Endothelial cell of umbilical vein (primary cell): ENCODE measurements at regions not wholly inside any gene's neighbourhood (a gene's known extent, or its start where the extent isn't known, plus 50 kb on each side); places are given as distances from the start of the nearest gene placed in this dataset.

Source experiments
- BruUV-seq: library from RNA; stranded (reverse); fragments of 400-500 nt; replicated peaks from 2 replicates; lab custom pipeline; 2021; lab: Mats Ljungman, UMichigan
- CTCF ChIA-PET: fragments of 300-600, 350-600 bp; sonication (Branson Sonifier 250); formaldehyde crosslinking; loops from one replicate; lab custom pipeline; 2021; ENCODE audit warnings: antibody characterized with exemption, inconsistent platforms; lab: Charles Lee
- POLR2A ChIA-PET: fragments of 300-600, 350-600 bp; sonication (Branson Sonifier 250); formaldehyde crosslinking; loops from one replicate; lab custom pipeline; 2021; ENCODE audit warnings: antibody characterized with exemption, inconsistent platforms; lab: Charles Lee
- DNase-seq: peaks from one replicate; pipeline ENCODE4 v3.0.0-alpha.2; 2011; ENCODE audit warnings: low read depth, low spot score
- FAIRE-seq: peaks from 2 replicates; lab custom pipeline; 2011; peaks lifted over from hg19 to GRCh38; lab: Jason Lieb, UNC
- H2AFZ ChIP-seq: 2 replicates; pipeline ENCODE4 v1.6.0; 2012; ENCODE audit warnings: low read depth, low read length, control low read depth, inconsistent platforms
- H3K27ac ChIP-seq: 2 replicates; pipeline ENCODE4 v1.5.1; 2011; ENCODE audit warnings: low read depth, mild to moderate bottlenecking, control low read depth, low read length, moderate library complexity; ENCODE audit not compliant: insufficient read depth
- H3K27me3 ChIP-seq, 2 experiments: 2 replicates each; pipeline versions ENCODE4 v1.6.0 to v1.6.1; 2011; ENCODE audit warnings: low read length in 2 of 2, mixed read lengths in 1 of 2; ENCODE audit not compliant: control insufficient read depth in 2 of 2, insufficient read depth in 2 of 2
- H3K36me3 ChIP-seq, 2 experiments: 2 replicates in 1 of 2; 3 replicates in 1 of 2; pipeline ENCODE4 v1.5.1; 2011; ENCODE audit warnings: low read length in 2 of 2, mild to moderate bottlenecking in 1 of 2, moderate library complexity in 1 of 2; ENCODE audit not compliant: control insufficient read depth in 2 of 2, insufficient read depth in 2 of 2; ENCODE audit errors: extremely low read depth in 1 of 2
- H3K4me1 ChIP-seq: 3 replicates; pipeline ENCODE4 v1.5.1; 2011; ENCODE audit warnings: mild to moderate bottlenecking, low read length; ENCODE audit not compliant: control insufficient read depth, insufficient read depth; ENCODE audit errors: extremely low read depth
- H3K4me2 ChIP-seq: 2 replicates; pipeline ENCODE4 v1.6.1; 2011; ENCODE audit warnings: low read length, control low read depth, mixed read lengths; ENCODE audit not compliant: insufficient read depth
- H3K4me3 ChIP-seq, 3 experiments: fragments of 200-600 bp in 1 of 3; sonication (generic), shearing (Covaris generic) in 1 of 3; replicated peaks in 1 of 3; 2 replicates each; pipeline ENCODE4 v1.5.1; 2011 to 2016; ENCODE audit warnings: control low read depth in 3 of 3, low read length in 3 of 3, mild to moderate bottlenecking in 2 of 3, inconsistent platforms in 1 of 3, low read depth in 1 of 3, moderate library complexity in 1 of 3; ENCODE audit not compliant: insufficient read depth in 1 of 3
- H3K79me2 ChIP-seq: 2 replicates; pipeline ENCODE4 v1.6.0; 2012; ENCODE audit warnings: low read length, inconsistent platforms; ENCODE audit not compliant: control insufficient read depth, insufficient read depth
- H3K9ac ChIP-seq: replicated peaks from 2 replicates; pipeline ENCODE3; 2011; ENCODE audit warnings: low read length, control low read depth; ENCODE audit not compliant: insufficient read depth; ENCODE audit errors: extremely low read depth
- H3K9me1 ChIP-seq: replicated peaks from 3 replicates; pipeline ENCODE4 v1.6.0; 2011; ENCODE audit warnings: mild to moderate bottlenecking, low read length; ENCODE audit not compliant: control insufficient read depth, insufficient read depth; ENCODE audit errors: extremely low read depth
- H3K9me3 ChIP-seq: replicated peaks from 2 replicates; pipeline ENCODE4 v1.5.1; 2012; ENCODE audit warnings: low read length, inconsistent platforms; ENCODE audit not compliant: control insufficient read depth, insufficient read depth
- H4K20me1 ChIP-seq: replicated peaks from 2 replicates; pipeline ENCODE3; 2011; ENCODE audit warnings: mild to moderate bottlenecking, low read length; ENCODE audit not compliant: control insufficient read depth, insufficient read depth; ENCODE audit errors: extremely low read depth
- CTCF ChIP-seq, 2 donors: IDR thresholded peaks; 1 replicate in 1 of 2; 2 replicates in 1 of 2; pipeline ENCODE4 v1.5.1; 2011; ENCODE audit warnings: low read length in 2 of 2, mild to moderate bottlenecking in 2 of 2, moderate library complexity in 2 of 2, control low read depth in 1 of 2, inconsistent platforms in 1 of 2, low read depth in 1 of 2; ENCODE audit not compliant: insufficient read depth in 1 of 2; ENCODE audit errors: extremely low read depth in 1 of 2
- EZH2 ChIP-seq: IDR thresholded peaks from 2 replicates; pipeline ENCODE4 v1.6.1; 2012; ENCODE audit warnings: borderline replicate concordance, low read depth, mild to moderate bottlenecking, moderate library complexity, low read length, inconsistent platforms; ENCODE audit not compliant: severe bottlenecking
- FOS ChIP-seq: IDR thresholded peaks from 2 replicates; pipeline ENCODE4 v1.6.1; 2011; ENCODE audit warnings: mild to moderate bottlenecking, low read length, moderate library complexity, borderline replicate concordance; ENCODE audit not compliant: insufficient read depth
- GATA2 ChIP-seq: IDR thresholded peaks from 2 replicates; pipeline ENCODE4 v1.7.0; 2011; ENCODE audit warnings: low read depth, mild to moderate bottlenecking, moderate library complexity, mixed read lengths, low read length; ENCODE audit not compliant: insufficient read length, insufficient read depth
- JUN ChIP-seq: IDR thresholded peaks from 2 replicates; pipeline ENCODE4 v1.6.1; 2011; ENCODE audit warnings: borderline replicate concordance, low read depth; ENCODE audit not compliant: insufficient read length, insufficient read depth
- MAX ChIP-seq: IDR thresholded peaks from 2 replicates; pipeline ENCODE4 v1.6.1; 2011; ENCODE audit not compliant: insufficient read depth, insufficient read length
- MYC ChIP-seq: IDR thresholded peaks from one replicate; pipeline ENCODE4 v1.6.1; 2011; ENCODE audit warnings: mild to moderate bottlenecking, low read depth, low read length
- POLR2A ChIP-seq: IDR thresholded peaks from 2 replicates; pipeline ENCODE4 v1.6.1; 2012; ENCODE audit warnings: low read depth, mild to moderate bottlenecking, control low read depth, low read length
- POLR2AphosphoS5 ChIP-seq: IDR thresholded peaks from 2 replicates; pipeline ENCODE4 v1.6.1; 2012; ENCODE audit warnings: low read depth, mild to moderate bottlenecking, control low read depth, low read length, moderate library complexity; ENCODE audit not compliant: insufficient read depth
- dilution Hi-C: fragments of 300-500 bp; cut with MboI; formaldehyde crosslinking; loops from one replicate; pipeline ENCODE4 v1.15.0; 2019; ENCODE audit warnings: low sequenced_read_pairs; ENCODE audit not compliant: extremely low pct_ligation_motif_present
- intact Hi-C: fragments of 100-400 bp; cut with micrococcal nuclease; formaldehyde crosslinking; loops from one replicate; pipeline ENCODE4 v1.10.0; 2022

GRCh38 chr2:17299891-17300540, 218.2 kb downstream of the RAD51AP2 start:
- Histone ChIP-seq H3K9me3 (no peaks in the 10 kb centered on the region), H3K27ac (no peak overlapping the region), H3K4me3 (no peak overlapping the region), H3K4me2 (no peak overlapping the region), H3K79me2 (no peaks in the 10 kb centered on the region), H4K20me1 (no peaks in the 10 kb centered on the region), H3K9ac (no peak overlapping the region), H3K27me3 (no peaks in the 10 kb centered on the region), H3K4me1 (no peaks in the 10 kb centered on the region), H2AFZ (no peak overlapping the region), H3K36me3 (no peaks in the 10 kb centered on the region), H3K9me1 (no peaks in the 10 kb centered on the region)
- FAIRE-seq (no peak), DNase-seq (no peak)
- CTCF ChIA-PET, result no interaction called here
- no TSS peak for BruUV-seq
- TF ChIP-seq POLR2A (no peak), JUN (no peak), MYC (no peak)
- POLR2A ChIA-PET, result no interaction called here
- intact Hi-C loops, result loop anchor here (10.0 kb wide), 1 partner anchor 685 kb away; no protein-coding TSS in a partner anchor
- dilution Hi-C loops, result no loop called here

GRCh38 chr2:17298453-17298852, 219.8 kb downstream of the RAD51AP2 start:
- POLR2A ChIA-PET, result no interaction called here
- Histone ChIP-seq H3K27ac (no peak overlapping the region), H3K4me1 (no peaks in the 10 kb centered on the region), H3K4me3 (no peak overlapping the region), H3K4me2 (no peak overlapping the region), H3K9me3 (no peaks in the 10 kb centered on the region), H2AFZ (no peak overlapping the region), H3K27me3 (no peaks in the 10 kb centered on the region), H4K20me1 (no peaks in the 10 kb centered on the region), H3K79me2 (no peaks in the 10 kb centered on the region), H3K9ac (no peak overlapping the region), H3K36me3 (no peaks in the 10 kb centered on the region), H3K9me1 (no peaks in the 10 kb centered on the region)
- BruUV-seq, result no TSS peak
- FAIRE-seq, result no peak
- dilution Hi-C loops, result no loop called here
- intact Hi-C loops, result no loop called here
- no peak for DNase-seq
- TF ChIP-seq MAX, result no peak
- TF ChIP-seq POLR2AphosphoS5, result no peak
- TF ChIP-seq EZH2, result no peak
- no peak for TF ChIP-seq FOS
- TF ChIP-seq POLR2A, result no peak
- TF ChIP-seq GATA2, result no peak
- TF ChIP-seq MYC, result no peak
- no peak for TF ChIP-seq JUN
- TF ChIP-seq CTCF (IDR thresholded peaks at IDR 0.05; ENCODE audit: extremely low read depth in 1 of 2, insufficient read depth in 1 of 2, low read depth in 1 of 2, low read length in 2 of 2), result no peak
- CTCF ChIA-PET, result no interaction called here
